MM.1S (cell line): ENCODE measurements at regions not wholly inside any gene's neighbourhood (a gene's known extent, or its start where the extent isn't known, plus 50 kb on each side); places are given as distances from the start of the nearest gene placed in this dataset.

Experiments used
- DNase-seq: peaks from one replicate; pipeline ENCODE4 v3.0.0-alpha.2; 2015
- H2AFZ ChIP-seq: fragments of 300-600 bp; sonication (generic); 2 replicates; pipeline ENCODE4 v1.6.0; 2016; ENCODE audit warnings: antibody characterized with exemption, low read length
- H3F3A ChIP-seq: fragments of 300-600 bp; sonication (generic); 2 replicates; pipeline ENCODE4 v1.6.1; 2016; ENCODE audit warnings: mild to moderate bottlenecking, antibody characterized with exemption, low read length, moderate library complexity, mixed read lengths; ENCODE audit not compliant: insufficient read depth
- H3K27ac ChIP-seq: fragments of 300-600 bp; sonication (generic); 2 replicates; pipeline ENCODE4 v1.5.1; 2016; ENCODE audit warnings: mild to moderate bottlenecking, low read length
- H3K27me3 ChIP-seq: fragments of 300-600 bp; sonication (generic); replicated peaks from 2 replicates; pipeline ENCODE4 v1.6.0; 2016; ENCODE audit warnings: low read length; ENCODE audit not compliant: insufficient read depth
- H3K36me3 ChIP-seq: fragments of 300-600 bp; sonication (generic); replicated peaks from 2 replicates; pipeline ENCODE4 v1.6.1; 2016; ENCODE audit warnings: mild to moderate bottlenecking, low read length, mixed read lengths; ENCODE audit not compliant: insufficient read depth
- H3K4me1 ChIP-seq: fragments of 300-600 bp; sonication (generic); 2 replicates; pipeline ENCODE4 v1.6.1; 2016; ENCODE audit warnings: low read length, mixed read lengths
- H3K4me2 ChIP-seq: fragments of 300-600 bp; sonication (generic); 2 replicates; pipeline ENCODE4 v1.6.0; 2016; ENCODE audit warnings: low read depth, low read length
- H3K4me3 ChIP-seq: fragments of 300-600 bp; sonication (generic); 2 replicates; pipeline ENCODE4 v1.5.1; 2016; ENCODE audit warnings: low read length, mixed read lengths
- H3K79me2 ChIP-seq: fragments of 300-600 bp; sonication (generic); 2 replicates; pipeline ENCODE4 v1.6.1; 2016; ENCODE audit warnings: mixed run types, low read length, mixed read lengths
- H3K9ac ChIP-seq: fragments of 300-600 bp; sonication (generic); 2 replicates; pipeline ENCODE4 v1.6.1; 2016; ENCODE audit warnings: low read length, mixed read lengths
- H3K9me2 ChIP-seq: fragments of 300-600 bp; sonication (generic); replicated peaks from 2 replicates; pipeline ENCODE4 v1.6.1; 2016; ENCODE audit warnings: mild to moderate bottlenecking, low read length, mixed read lengths; ENCODE audit not compliant: insufficient read depth
- H3K9me3 ChIP-seq: fragments of 300-600 bp; sonication (generic); replicated peaks from 2 replicates; pipeline ENCODE4 v1.6.1; 2016; ENCODE audit warnings: mild to moderate bottlenecking, low read length, mixed read lengths; ENCODE audit not compliant: insufficient read depth
- H4K20me1 ChIP-seq: fragments of 300-600 bp; sonication (generic); 2 replicates; pipeline ENCODE4 v1.6.1; 2016; ENCODE audit warnings: mild to moderate bottlenecking, low read length, moderate library complexity, mixed read lengths; ENCODE audit not compliant: insufficient read depth
- EZH2 ChIP-seq: fragments of 300-600 bp; sonication (generic); optimal IDR thresholded peaks from 2 replicates; pipeline ENCODE3; 2017; ENCODE audit warnings: low read depth, mild to moderate bottlenecking, antibody characterized with exemption, low read length, mixed read lengths
- EZH2phosphoT487 ChIP-seq: fragments of 300-600 bp; sonication (generic); IDR thresholded peaks from 2 replicates; pipeline ENCODE4 v1.6.1; 2018; ENCODE audit warnings: antibody characterized with exemption, low read length
- TF ChIP-seq, protein P1 (sequence below): fragments of 300-600 bp; sonication (generic); IDR thresholded peaks from 2 replicates; pipeline ENCODE4 v1.5.1; 2016; ENCODE audit warnings: antibody characterized with exemption, low read length, mixed read lengths

DNA sequence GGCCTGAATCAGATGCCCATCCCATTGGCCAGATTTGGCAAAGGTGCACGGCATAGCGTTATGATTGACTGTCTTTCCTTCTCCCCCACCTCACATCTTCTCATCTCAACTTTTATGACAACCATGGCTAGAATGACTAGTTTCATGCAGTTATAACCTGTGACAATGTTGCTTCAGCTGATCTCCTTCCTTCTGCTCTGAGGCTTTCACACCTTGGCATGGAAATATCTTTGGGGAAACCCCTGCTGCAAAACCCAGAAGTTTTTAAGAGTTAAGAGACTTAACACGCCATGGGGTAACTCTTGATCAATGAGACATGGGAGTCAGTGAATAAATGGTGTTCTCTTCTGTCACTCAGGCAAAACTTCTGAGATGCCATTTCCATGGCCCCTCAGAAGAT, 290.7 kb upstream of the MDFIC2 start:
- Histone ChIP-seq H4K20me1 (no peaks in the 10 kb centered on the region), H3F3A (no peaks in the 10 kb centered on the region), H3K36me3 (no peaks in the 10 kb centered on the region), H3K9ac (no peak overlapping the region), H2AFZ (no peak overlapping the region), H3K9me3 (no peaks in the 10 kb centered on the region), H3K4me2 (no peak overlapping the region), H3K9me2 (no peaks in the 10 kb centered on the region), H3K27ac (no peak overlapping the region), H3K79me2 (no peaks in the 10 kb centered on the region), H3K4me3 (no peak overlapping the region), H3K27me3 (no peaks in the 10 kb centered on the region), H3K4me1 (no peaks in the 10 kb centered on the region)
- no peak for DNase-seq
- TF ChIP-seq EZH2phosphoT487 (no peak), EZH2 (no peak)
- TF ChIP-seq, protein P1, sequence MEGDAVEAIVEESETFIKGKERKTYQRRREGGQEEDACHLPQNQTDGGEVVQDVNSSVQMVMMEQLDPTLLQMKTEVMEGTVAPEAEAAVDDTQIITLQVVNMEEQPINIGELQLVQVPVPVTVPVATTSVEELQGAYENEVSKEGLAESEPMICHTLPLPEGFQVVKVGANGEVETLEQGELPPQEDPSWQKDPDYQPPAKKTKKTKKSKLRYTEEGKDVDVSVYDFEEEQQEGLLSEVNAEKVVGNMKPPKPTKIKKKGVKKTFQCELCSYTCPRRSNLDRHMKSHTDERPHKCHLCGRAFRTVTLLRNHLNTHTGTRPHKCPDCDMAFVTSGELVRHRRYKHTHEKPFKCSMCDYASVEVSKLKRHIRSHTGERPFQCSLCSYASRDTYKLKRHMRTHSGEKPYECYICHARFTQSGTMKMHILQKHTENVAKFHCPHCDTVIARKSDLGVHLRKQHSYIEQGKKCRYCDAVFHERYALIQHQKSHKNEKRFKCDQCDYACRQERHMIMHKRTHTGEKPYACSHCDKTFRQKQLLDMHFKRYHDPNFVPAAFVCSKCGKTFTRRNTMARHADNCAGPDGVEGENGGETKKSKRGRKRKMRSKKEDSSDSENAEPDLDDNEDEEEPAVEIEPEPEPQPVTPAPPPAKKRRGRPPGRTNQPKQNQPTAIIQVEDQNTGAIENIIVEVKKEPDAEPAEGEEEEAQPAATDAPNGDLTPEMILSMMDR, result no peak

DNA sequence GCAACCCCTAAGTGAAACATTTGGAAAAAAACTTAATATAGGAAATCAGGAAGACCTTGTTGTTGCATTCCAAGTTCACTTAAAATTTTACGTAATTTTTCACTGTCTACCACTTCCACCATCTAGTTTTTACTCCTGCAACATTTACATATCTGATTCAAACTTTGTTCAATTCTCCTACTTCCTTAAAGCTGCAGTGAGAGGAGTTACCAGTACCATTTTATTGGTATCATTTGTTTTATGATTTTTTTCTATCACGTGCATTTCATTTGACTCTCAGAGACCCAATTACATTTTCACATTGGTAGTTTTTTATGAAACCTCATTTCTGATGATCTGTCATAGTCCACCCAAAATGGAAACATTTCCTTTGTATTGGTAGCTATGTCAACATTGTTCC, 284.9 kb upstream of the MDFIC2 start:
- Histone ChIP-seq H3K27ac (no peak overlapping the region), H3K79me2 (no peaks in the 10 kb centered on the region), H3K36me3 (no peaks in the 10 kb centered on the region), H3K9me2 (no peaks in the 10 kb centered on the region), H4K20me1 (no peaks in the 10 kb centered on the region), H3K9me3 (no peaks in the 10 kb centered on the region), H3F3A (no peaks in the 10 kb centered on the region), H3K4me2 (no peak overlapping the region), H3K27me3 (no peaks in the 10 kb centered on the region), H3K4me3 (no peak overlapping the region), H3K9ac (no peak overlapping the region), H2AFZ (no peak overlapping the region), H3K4me1 (no peaks in the 10 kb centered on the region)
- no peak for DNase-seq
- TF ChIP-seq EZH2, result no peak
- TF ChIP-seq, protein P1, result no peak
- TF ChIP-seq EZH2phosphoT487, result no peak

DNA sequence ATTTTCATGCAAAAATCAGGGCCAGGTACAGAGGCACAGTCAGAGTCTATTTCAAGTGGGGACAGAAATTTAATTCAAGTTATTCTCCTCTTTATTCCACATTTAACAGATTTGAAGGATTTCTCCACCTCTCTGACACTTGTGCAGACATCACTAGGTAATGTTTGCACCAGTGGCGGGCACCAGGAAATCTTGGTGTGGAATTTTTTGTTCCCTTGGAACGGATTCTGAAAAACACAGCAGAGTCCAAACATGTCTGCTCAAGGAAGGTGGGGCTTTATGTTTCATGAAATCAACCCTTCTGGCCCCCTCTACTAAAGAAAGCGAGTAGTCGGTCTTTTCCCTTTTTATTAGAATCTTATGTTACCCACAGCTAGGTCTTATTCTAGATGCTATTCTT, 271.2 kb upstream of the MDFIC2 start:
- no peaks in the 10 kb centered on the region for H3K36me3 ChIP-seq
- H3K4me3 ChIP-seq, result no peak overlapping the region
- no peaks in the 10 kb centered on the region for H3K9me3 ChIP-seq
- H2AFZ ChIP-seq, result no peak overlapping the region
- no peaks in the 10 kb centered on the region for H3K79me2 ChIP-seq
- H4K20me1 ChIP-seq, result no peaks in the 10 kb centered on the region
- no peak overlapping the region for H3K27ac ChIP-seq
- no peak overlapping the region for H3K4me2 ChIP-seq
- no peak overlapping the region for H3K9ac ChIP-seq
- H3K27me3 ChIP-seq, result no peaks in the 10 kb centered on the region
- H3K9me2 ChIP-seq, result no peaks in the 10 kb centered on the region
- DNase-seq, result no peak
- TF ChIP-seq EZH2 (no peak), EZH2phosphoT487 (no peak)
- TF ChIP-seq, protein P1, result no peak
- H3K4me1 ChIP-seq, result no peaks in the 10 kb centered on the region
- H3F3A ChIP-seq, result no peaks in the 10 kb centered on the region
